ACC112 (cell line): ENCODE measurements at regions not wholly inside any gene's neighbourhood (a gene's known extent, or its start where the extent isn't known, plus 50 kb on each side); places are given as distances from the start of the nearest gene placed in this dataset.

ENCODE experiments used
- H2AFZ ChIP-seq: fragments of 200-600 bp; sonication (generic); one replicate; pipeline ENCODE4 v1.6.0; 2017; ENCODE audit warnings: antibody characterized with exemption, low read length; ENCODE audit not compliant: unreplicated experiment
- H3K27ac ChIP-seq: fragments of 200-600 bp; sonication (generic); 2 replicates; pipeline ENCODE4 v1.5.1; 2014; ENCODE audit warnings: low read depth, mild to moderate bottlenecking, antibody characterized with exemption, low read length, moderate library complexity
- H3K27me3 ChIP-seq: fragments of 200-600 bp; sonication (generic); 2 replicates; pipeline ENCODE4 v1.6.1; 2014; ENCODE audit warnings: mild to moderate bottlenecking, antibody characterized with exemption, low read length, moderate library complexity, mixed read lengths; ENCODE audit not compliant: insufficient read depth
- H3K36me3 ChIP-seq: fragments of 200-600 bp; sonication (generic); 2 replicates; pipeline ENCODE4 v1.6.1; 2016; ENCODE audit warnings: mild to moderate bottlenecking, antibody characterized with exemption, low read length, moderate library complexity, mixed read lengths; ENCODE audit not compliant: insufficient read depth
- H3K4me1 ChIP-seq: fragments of 200-600 bp; sonication (generic); one replicate; pipeline ENCODE4 v1.6.1; 2016; ENCODE audit warnings: low read length, mixed read lengths; ENCODE audit not compliant: insufficient read depth, unreplicated experiment, control insufficient read depth
- H3K4me3 ChIP-seq: fragments of 200-600 bp; sonication (generic); 2 replicates; pipeline ENCODE4 v1.5.1; 2014; ENCODE audit warnings: mild to moderate bottlenecking, low read depth, low read length
- H3K79me2 ChIP-seq: fragments of 200-600 bp; sonication (generic); one replicate; pipeline ENCODE4 v1.6.0; 2016; ENCODE audit warnings: low read length; ENCODE audit not compliant: control insufficient read depth, unreplicated experiment, insufficient read depth

GRCh38 chr1:229209386-229209785 lies 61.5 kb upstream of the RAB4A start:
- Histone ChIP-seq H3K4me3 (no peak overlapping the region), H3K79me2 (no peaks in the 10 kb centered on the region), H3K4me1 (no peaks in the 10 kb centered on the region), H3K27ac (peak overlapping the region; percentile 16; the same call in 1 of the 2 replicates), H2AFZ (no peak overlapping the region), H3K27me3 (peaks cover 27% of the 10 kb centered on the region), H3K36me3 (no peaks in the 10 kb centered on the region)

GRCh38 chr1:229209816-229210215 lies 61.1 kb upstream of the RAB4A start:
- Histone ChIP-seq H3K79me2 (no peaks in the 10 kb centered on the region), H3K4me3 (no peak overlapping the region), H2AFZ (no peak overlapping the region), H3K27ac (peak overlapping the region; percentile 16; the same call in 1 of the 2 replicates), H3K27me3 (peaks cover 27% of the 10 kb centered on the region), H3K36me3 (no peaks in the 10 kb centered on the region), H3K4me1 (no peaks in the 10 kb centered on the region)

- H3K27me3 ChIP-seq, result peaks cover 23% of the 10 kb centered on the region
- no peaks in the 10 kb centered on the region for H3K4me1 ChIP-seq
- H3K36me3 ChIP-seq, result no peaks in the 10 kb centered on the region
- H3K27ac ChIP-seq, result no peak overlapping the region
- H2AFZ ChIP-seq, result no peak overlapping the region
- no peaks in the 10 kb centered on the region for H3K79me2 ChIP-seq
- no peak overlapping the region for H3K4me3 ChIP-seq
These were observed 60.1 kb upstream of the RAB4A start for GRCh38 chr1:229210844-229211243.

DNA sequence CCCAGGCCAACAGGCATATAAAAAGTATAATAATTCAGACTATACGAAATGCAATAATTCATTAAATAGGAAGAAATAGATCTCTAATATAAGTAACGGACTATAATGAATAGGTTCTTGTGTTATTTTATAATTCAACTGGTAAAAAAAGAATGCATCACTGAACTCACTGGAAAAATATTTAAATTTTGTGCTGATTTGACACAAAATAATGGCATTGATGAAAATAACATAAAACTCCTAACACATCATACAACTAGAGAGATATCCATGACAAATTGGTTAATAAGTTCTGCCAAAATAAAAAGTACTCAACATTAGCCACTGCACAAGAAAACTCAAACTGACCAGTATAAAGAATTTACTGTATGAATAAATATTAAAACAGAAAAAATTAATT lies 57.1 kb upstream of the RAB4A start:
- no peak overlapping the region for H3K27ac ChIP-seq
- no peak overlapping the region for H3K4me3 ChIP-seq
- H2AFZ ChIP-seq, result no peak overlapping the region
- no peaks in the 10 kb centered on the region for H3K79me2 ChIP-seq
- peaks cover 13% of the 10 kb centered on the region; the same call in 1 of the 2 replicates for H3K27me3 ChIP-seq
- no peaks in the 10 kb centered on the region for H3K4me1 ChIP-seq
- H3K36me3 ChIP-seq, result no peaks in the 10 kb centered on the region

- Histone ChIP-seq H2AFZ (no peak overlapping the region), H3K27ac (no peak overlapping the region), H3K36me3 (no peaks in the 10 kb centered on the region), H3K27me3 (peaks cover 22% of the 10 kb centered on the region; the same call in 1 of the 2 replicates), H3K79me2 (no peaks in the 10 kb centered on the region), H3K4me3 (no peak overlapping the region), H3K4me1 (peaks cover 6% of the 10 kb centered on the region)
These were observed 53.2 kb upstream of the RAB4A start for GRCh38 chr1:229217716-229218115.

DNA sequence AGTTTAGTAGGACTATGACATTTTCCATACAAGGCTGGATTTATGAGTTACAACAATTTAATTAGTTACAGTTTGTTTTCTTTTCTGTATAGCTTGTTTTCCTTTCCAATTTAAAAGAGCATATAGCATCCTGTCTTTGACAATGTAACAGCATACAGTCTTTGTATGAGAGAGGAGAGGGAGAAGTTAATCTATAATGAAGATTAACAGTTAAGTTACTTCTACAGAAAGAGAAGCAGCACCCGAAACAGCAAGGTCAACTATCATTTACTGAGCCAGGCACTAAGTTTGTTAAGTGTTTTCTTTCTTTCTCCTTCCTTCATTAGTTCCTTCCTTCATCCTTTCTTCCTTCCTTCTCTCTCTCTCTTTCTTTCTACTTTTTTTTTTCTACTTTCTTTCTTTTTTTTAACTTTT lies 52.3 kb upstream of the RAB4A start:
- H2AFZ ChIP-seq, result no peak overlapping the region
- no peak overlapping the region for H3K27ac ChIP-seq
- H3K4me1 ChIP-seq, result peaks cover 6% of the 10 kb centered on the region
- no peaks in the 10 kb centered on the region for H3K36me3 ChIP-seq
- no peak overlapping the region for H3K4me3 ChIP-seq
- no peaks in the 10 kb centered on the region for H3K79me2 ChIP-seq
- peaks cover 22% of the 10 kb centered on the region; the same call in 1 of the 2 replicates for H3K27me3 ChIP-seq

DNA sequence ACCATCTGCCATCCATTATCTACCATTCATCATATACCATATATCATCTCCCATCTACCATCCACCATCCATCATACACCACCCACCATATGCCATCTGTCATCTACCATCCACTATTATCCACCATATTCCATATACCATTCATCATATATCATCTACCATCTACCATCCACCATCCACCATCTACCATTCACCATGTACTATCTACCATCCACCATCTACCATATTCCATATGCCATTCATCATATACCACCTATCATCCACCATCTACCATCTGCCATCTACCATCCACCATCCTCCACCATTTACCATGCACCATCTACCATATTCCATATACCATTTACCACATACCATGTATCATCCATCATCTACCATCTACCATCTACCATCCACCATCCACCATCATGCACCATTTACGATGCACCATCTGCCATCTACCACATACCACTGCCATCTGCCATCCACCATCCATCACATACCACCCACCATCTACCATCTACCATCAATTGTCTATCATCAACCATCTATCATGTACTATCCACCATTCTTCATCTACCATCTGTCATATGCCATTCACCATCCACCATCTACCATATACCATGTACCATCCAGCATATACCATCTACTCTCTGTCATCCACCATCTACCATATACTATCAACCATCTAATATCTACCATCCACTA lies 50.6 kb upstream of the RAB4A start:
- Histone ChIP-seq H3K4me1 (peaks cover 6% of the 10 kb centered on the region), H3K4me3 (no peak overlapping the region), H3K27me3 (peaks cover 22% of the 10 kb centered on the region; the same call in 1 of the 2 replicates), H2AFZ (no peak overlapping the region), H3K79me2 (no peaks in the 10 kb centered on the region), H3K36me3 (no peaks in the 10 kb centered on the region), H3K27ac (no peak overlapping the region)

DNA sequence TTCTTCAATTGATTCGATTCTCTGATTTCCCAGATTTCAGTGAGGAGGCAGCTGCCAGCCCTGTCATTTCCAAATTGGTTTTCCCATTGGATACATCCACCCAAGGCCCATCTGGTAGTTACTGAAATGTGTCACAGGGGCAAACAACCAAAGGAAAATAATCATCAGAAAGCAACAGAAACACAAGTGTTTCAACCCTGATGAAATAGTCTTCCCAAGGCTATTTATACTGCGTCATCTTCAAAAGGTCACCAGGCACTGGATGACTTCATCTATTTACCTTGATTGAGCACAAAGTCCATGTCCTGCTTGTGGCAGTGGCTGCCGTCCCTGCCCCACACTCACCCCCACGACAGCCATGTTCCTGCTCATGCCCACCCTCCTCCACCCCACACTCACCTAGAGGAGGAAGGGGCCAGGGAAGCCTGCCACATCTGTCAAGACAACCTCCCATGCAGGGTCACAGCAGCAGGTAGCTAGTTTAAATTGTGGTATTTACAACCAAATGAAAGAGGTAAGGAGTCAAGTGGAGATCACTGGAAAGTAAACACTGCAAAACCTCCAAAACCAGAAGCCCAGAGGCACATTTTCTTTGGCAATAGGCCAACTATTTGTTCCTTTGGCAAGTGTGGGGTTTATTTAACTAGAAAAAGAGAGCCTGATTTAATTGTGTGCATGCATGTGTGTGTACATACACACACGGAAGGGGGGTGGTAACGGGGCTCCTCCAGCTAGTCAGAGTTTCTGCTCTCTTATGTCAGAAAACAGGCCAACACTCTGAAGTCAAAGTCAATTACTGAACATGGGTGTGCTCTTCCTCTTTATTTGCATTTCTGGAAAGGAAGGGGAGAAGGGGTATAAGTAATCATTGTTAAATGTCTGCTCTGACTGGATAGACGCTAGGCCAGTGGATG lies 49.5 kb upstream of the RAB4A start:
- peaks cover 22% of the 10 kb centered on the region; the same call in 1 of the 2 replicates for H3K27me3 ChIP-seq
- H3K36me3 ChIP-seq, result no peaks in the 10 kb centered on the region
- no peak overlapping the region for H3K4me3 ChIP-seq
- no peak overlapping the region for H3K27ac ChIP-seq
- H3K79me2 ChIP-seq, result no peaks in the 10 kb centered on the region
- no peak overlapping the region for H2AFZ ChIP-seq
- H3K4me1 ChIP-seq, result peaks cover 6% of the 10 kb centered on the region
